Thymus (tissue), 11 donors: ENCODE measurements at regions not wholly inside any gene's neighbourhood (a gene's known extent, or its start where the extent isn't known, plus 50 kb on each side); places are given as distances from the start of the nearest gene placed in this dataset.
"Not testable (repeated sequence)": the region's sequence is repeated elsewhere in the genome, so short reads cannot be mapped to it uniquely, and the experiment has no call there.

ENCODE experiments used
- DNase-seq, 9 donors: peaks; one replicate each; pipeline ENCODE4 v3.0.0-alpha.2; 2013; ENCODE audit warnings: low spot score in 9 of 9, low read depth in 6 of 9, missing footprints in 1 of 9
- H3K27ac ChIP-seq, 2 donors: one replicate each; pipeline ENCODE4 v1.5.1; 2013; ENCODE audit warnings: control low read depth in 1 of 2, low read depth in 1 of 2, low read length in 1 of 2, mild to moderate bottlenecking in 1 of 2, moderate library complexity in 1 of 2
- H3K27me3 ChIP-seq, 2 donors: one replicate each; pipeline ENCODE4 v1.5.1; 2013; ENCODE audit warnings: low read length in 1 of 2; ENCODE audit not compliant: control insufficient read depth in 2 of 2, insufficient read depth in 1 of 2
- H3K36me3 ChIP-seq, 2 donors: one replicate each; pipeline ENCODE4 v1.5.1; 2013; ENCODE audit warnings: low read length in 1 of 2, mild to moderate bottlenecking in 1 of 2, moderate library complexity in 1 of 2; ENCODE audit not compliant: control insufficient read depth in 2 of 2, insufficient read depth in 2 of 2
- H3K4me1 ChIP-seq, 2 donors: one replicate each; pipeline ENCODE4 v1.5.1; 2013; ENCODE audit warnings: low read length in 2 of 2; ENCODE audit not compliant: control insufficient read depth in 2 of 2, insufficient read depth in 2 of 2
- H3K4me3 ChIP-seq, 2 donors: one replicate each; pipeline ENCODE4 v1.5.1; 2013; ENCODE audit warnings: low read length in 2 of 2, control low read depth in 1 of 2, mild to moderate bottlenecking in 1 of 2
- H3K9me3 ChIP-seq, 2 donors: one replicate each; pipeline ENCODE4 v1.5.1; 2013; ENCODE audit warnings: low read length in 1 of 2, mild to moderate bottlenecking in 1 of 2; ENCODE audit not compliant: control insufficient read depth in 2 of 2, insufficient read depth in 1 of 2
- WGBS: extraction: QIAGEN DNeasy Blood & Tissue Kit; methylation state at CpG from one replicate; pipeline ENCODE4 v1.1.7; 2013; 5-methylcytosine and 5-hydroxymethylcytosine counted together
- donor health status: healthy.

DNA sequence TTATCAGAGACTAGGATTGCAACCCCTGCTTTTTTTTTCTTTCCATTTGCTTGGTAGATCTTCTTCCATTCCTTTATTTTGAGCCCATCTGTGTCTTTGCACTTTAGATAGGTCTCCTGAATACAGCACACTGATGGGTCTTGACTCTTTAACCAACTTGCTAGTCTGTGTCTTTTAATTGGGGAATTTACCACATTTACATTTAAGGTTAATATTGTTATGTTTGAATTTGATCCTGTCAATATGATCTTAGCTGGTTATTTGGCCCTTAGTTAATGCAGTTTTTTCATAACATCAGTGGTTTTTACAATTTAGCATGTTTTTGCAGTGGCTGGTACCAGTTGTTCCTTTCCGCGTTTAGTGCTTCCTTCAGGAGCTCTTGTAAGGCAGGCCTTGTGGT, 437.2 kb downstream of the ARL4A start:
- H3K4me3 ChIP-seq, DNase-seq, H3K27ac ChIP-seq, H3K4me1 ChIP-seq, H3K36me3 ChIP-seq, H3K9me3 ChIP-seq, H3K27me3 ChIP-seq: not testable (repeated sequence)
- WGBS = 98% methylated on average over 2 of the region's 2 CpGs

DNA sequence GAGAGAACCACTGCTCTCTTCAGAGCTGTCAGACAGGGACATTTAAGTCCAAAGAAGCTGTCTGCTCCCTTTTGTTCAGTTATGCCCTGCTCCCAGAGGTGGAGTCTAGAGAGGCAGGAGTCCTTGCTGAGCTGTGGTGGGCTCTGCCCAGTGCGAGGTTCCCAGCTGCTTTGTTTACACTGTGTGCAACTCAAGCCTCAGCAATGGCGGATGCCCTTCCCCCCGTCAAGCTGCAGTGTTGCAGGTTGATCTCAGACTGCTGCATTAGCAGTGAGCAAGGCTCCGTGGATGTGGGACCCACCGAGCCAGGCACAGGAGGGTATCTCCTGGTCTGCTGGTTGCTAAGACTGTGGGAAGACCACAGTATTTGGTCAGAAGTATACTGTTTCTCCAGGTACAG, 438.9 kb downstream of the ARL4A start:
- WGBS = 94% methylated on average over 5 of the region's 5 CpGs
- Histone ChIP-seq H3K27ac (no peak overlapping the region), H3K4me3 (no peak overlapping the region), H3K4me1 (no peaks in the 10 kb centered on the region), H3K36me3 (no peaks in the 10 kb centered on the region), H3K9me3 (no peaks in the 10 kb centered on the region), H3K27me3 (no peaks in the 10 kb centered on the region)
- DNase-seq = no peak

DNA sequence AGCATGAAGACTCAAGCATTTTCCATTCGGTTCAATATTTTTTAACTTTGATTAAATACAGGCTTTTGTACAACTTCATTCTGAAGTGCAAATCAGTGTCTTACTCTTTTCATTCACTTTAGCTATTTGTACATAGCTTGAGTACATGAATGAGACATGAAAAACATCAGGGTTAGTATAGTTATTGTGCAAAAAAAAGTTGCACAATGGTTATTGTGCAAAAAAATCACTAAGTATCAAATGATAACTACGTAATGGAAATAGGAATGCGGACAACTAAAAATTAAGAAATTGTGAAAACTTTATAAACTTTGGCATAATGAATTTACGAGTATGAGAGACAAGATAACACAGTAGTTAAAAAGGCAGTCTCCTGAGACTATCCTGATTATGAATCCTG, 442.9 kb downstream of the ARL4A start:
- no peak for DNase-seq
- no peaks in the 10 kb centered on the region for H3K4me1 ChIP-seq
- no peak overlapping the region for H3K4me3 ChIP-seq
- H3K27ac ChIP-seq = no peak overlapping the region
- 95% methylated on average over 4 of the region's 4 CpGs for WGBS
- no peaks in the 10 kb centered on the region for H3K27me3 ChIP-seq
- H3K36me3 ChIP-seq = no peaks in the 10 kb centered on the region
- H3K9me3 ChIP-seq = no peaks in the 10 kb centered on the region

DNA sequence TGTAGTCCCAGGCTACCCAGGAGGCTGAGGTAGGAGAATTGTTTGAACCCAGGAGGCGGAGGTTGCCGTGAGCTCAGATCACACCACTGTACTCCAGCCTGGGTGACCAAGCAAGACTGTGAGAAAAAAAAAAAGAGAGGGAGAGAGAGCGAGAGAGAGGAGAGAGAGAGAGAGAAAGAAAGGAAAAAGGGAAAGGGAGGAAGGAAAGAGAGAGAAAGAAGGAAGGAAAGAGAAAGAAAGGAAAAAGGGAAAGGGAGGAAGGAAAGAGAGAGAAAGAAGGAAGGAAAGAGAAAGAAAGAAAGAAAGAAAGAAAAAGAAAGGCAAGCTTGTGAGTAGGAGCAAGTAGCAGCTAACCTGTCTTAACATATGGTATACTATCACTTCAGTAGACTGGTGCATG, 443.5 kb downstream of the ARL4A start:
- not testable (repeated sequence) for H3K4me3 ChIP-seq, H3K36me3 ChIP-seq, DNase-seq, H3K9me3 ChIP-seq, H3K4me1 ChIP-seq, H3K27ac ChIP-seq, H3K27me3 ChIP-seq
- WGBS = 96% methylated on average over 3 of the region's 3 CpGs

DNA sequence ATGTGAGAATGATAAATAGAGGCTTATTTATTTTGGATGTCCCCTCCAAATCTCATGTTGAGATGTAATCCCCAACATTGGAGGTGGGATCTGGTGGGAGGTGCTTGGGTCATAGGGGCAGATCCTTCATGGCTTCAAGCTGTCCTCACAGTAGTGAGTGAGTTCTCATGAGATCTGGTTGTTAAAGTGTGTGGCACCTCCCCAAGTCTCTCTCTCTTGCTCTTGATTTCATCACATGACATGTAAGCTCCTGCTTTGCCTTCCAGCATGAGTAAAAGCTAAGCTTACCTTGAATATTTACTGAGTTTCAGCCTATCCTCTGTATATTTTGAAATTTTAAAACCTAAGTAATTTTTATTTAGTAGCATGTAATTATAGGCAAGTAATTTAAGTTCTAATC, 444.9 kb downstream of the ARL4A start:
- H3K4me1 ChIP-seq = no peaks in the 10 kb centered on the region
- DNase-seq = no peak
- H3K27me3 ChIP-seq = no peaks in the 10 kb centered on the region
- no peaks in the 10 kb centered on the region for H3K36me3 ChIP-seq
- H3K9me3 ChIP-seq = no peaks in the 10 kb centered on the region
- H3K27ac ChIP-seq = no peak overlapping the region
- no peak overlapping the region for H3K4me3 ChIP-seq

DNA sequence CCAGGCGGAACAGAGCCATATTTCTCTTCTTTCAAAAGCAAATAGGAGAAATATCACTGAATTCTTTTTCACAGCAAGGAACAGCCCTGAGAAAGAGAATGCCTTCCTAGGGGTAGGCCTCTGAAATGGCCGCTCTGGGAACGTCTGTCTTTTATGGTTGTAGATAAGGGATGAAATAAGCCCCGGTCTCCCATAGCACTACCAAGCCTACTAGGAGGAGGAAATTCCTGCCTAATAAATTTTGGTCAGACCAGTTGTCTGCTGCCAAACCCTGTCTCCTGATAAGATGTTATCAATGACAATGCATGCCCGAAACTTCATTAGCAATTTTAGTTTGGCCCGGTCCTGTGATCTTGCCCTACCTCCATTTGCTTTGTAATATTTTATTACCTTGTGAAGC, 448.9 kb downstream of the ARL4A start:
- H3K9me3 ChIP-seq, H3K36me3 ChIP-seq, H3K4me3 ChIP-seq, H3K27ac ChIP-seq, H3K4me1 ChIP-seq, DNase-seq, H3K27me3 ChIP-seq: not testable (repeated sequence)
- WGBS = 95% methylated on average over 6 of the region's 6 CpGs

DNA sequence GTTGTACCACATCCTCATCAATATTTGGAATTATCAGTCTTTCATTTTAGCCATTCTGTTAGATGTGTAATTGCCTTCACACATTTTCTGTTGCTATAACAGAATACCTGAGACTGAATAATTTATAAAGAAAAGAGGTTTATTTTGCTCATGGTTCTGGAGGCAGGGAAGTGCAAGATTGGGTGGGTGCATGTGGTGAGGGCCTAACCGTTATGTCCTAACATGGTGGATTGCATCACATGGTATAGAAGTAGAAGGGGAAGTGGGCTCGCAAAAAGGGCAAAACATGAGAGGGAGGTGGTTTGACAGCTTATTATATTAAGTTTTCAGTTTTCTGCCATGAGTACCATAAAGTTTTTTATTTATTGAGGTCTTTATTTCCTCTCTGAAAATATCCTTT, 452.0 kb downstream of the ARL4A start:
- DNase-seq = no peak
- Histone ChIP-seq H3K9me3 (no peaks in the 10 kb centered on the region), H3K36me3 (no peaks in the 10 kb centered on the region), H3K4me1 (no peaks in the 10 kb centered on the region), H3K27me3 (no peaks in the 10 kb centered on the region), H3K27ac (no peak overlapping the region), H3K4me3 (no peak overlapping the region)
- WGBS = 95% methylated on average over 2 of the region's 2 CpGs

DNA sequence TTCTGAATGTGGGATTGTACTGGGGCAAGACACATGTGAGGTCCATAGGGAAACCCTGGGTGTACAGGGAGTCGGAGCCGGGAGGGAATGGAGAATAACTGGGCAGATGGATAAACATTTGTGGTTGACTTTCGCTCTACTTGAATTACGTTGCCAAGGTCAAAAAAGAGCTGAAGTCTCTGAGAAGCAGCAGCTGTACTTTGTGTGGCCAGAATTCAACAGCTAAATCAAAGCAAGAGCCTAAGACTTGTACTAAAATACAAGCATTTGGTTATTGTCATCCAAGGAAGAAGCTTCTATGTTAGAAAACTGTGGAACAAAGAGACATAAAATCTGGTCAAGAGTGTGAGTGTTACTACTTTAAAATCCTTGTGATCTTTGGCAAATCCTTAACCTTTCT, 457.2 kb downstream of the ARL4A start:
- H3K4me3 ChIP-seq = no peak overlapping the region
- no peaks in the 10 kb centered on the region for H3K9me3 ChIP-seq
- no peak overlapping the region for H3K27ac ChIP-seq
- DNase-seq = no peak
- H3K4me1 ChIP-seq = no peaks in the 10 kb centered on the region
- 91% methylated on average over 4 of the region's 4 CpGs for WGBS
- H3K27me3 ChIP-seq = no peaks in the 10 kb centered on the region
- H3K36me3 ChIP-seq = no peaks in the 10 kb centered on the region

DNA sequence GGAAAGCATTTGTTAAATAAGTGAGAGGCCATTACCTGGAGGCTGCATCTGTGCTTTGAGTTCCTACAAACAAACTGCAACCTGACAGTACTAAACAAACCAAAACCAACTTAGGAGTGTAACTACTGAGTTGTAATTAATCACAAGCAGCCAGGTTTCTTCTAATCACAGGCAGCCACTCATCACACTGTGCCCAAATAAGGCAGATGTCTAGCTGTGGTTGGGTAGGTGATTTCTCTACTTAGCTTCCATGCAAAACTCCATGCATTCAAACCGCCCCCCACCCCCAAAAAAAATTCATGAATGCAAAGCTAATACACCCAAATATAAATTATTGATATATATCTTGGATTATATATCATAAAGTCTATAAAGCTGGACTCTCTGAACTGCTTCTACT, 461.1 kb downstream of the ARL4A start:
- Histone ChIP-seq H3K9me3 (no peaks in the 10 kb centered on the region), H3K27me3 (no peaks in the 10 kb centered on the region), H3K4me1 (no peaks in the 10 kb centered on the region), H3K27ac (no peak overlapping the region), H3K4me3 (no peak overlapping the region), H3K36me3 (no peaks in the 10 kb centered on the region)
- no peak for DNase-seq
- 81% methylated on average over 1 of the region's 1 CpG for WGBS

DNA sequence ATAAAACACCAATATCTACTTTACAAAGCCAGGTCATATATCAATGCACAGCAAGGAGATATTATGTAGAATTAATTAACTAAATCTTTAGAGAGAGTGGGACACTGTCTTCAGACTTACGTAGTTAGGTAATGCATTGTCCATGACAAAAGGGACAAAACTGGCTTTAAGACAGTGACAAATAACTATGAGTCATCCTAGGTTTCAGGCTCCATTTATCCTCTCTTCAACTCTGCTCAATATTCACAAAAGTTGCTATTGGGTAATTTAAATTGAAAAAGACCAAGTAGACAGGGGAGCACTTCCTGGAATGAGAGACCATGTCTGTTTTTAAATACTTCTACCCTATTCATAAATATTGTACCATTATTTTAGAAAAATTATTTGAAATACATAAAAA, 464.5 kb downstream of the ARL4A start:
- no peak overlapping the region for H3K4me3 ChIP-seq
- no peaks in the 10 kb centered on the region for H3K27me3 ChIP-seq
- no peak for DNase-seq
- 96% methylated on average over 1 of the region's 1 CpG for WGBS
- H3K9me3 ChIP-seq = no peaks in the 10 kb centered on the region
- no peaks in the 10 kb centered on the region for H3K36me3 ChIP-seq
- no peak overlapping the region for H3K27ac ChIP-seq
- H3K4me1 ChIP-seq = no peaks in the 10 kb centered on the region
